HG02763 (cell line): ENCODE measurements at regions not wholly inside any gene's neighbourhood (a gene's known extent, or its start where the extent isn't known, plus 50 kb on each side); places are given as distances from the start of the nearest gene placed in this dataset.
"Not testable (repeated sequence)": the region's sequence is repeated elsewhere in the genome, so short reads cannot be mapped to it uniquely, and the experiment has no call there.

Source experiments
- ATAC-seq: cut with Tn5 transposase; IDR thresholded peaks from one replicate; pipeline ENCODE4 v1.9.1; 2021; ENCODE audit warnings: mild to moderate bottlenecking, moderate library complexity; ENCODE audit not compliant: unreplicated experiment

GRCh38 chr2:52345676-52346075 lies 1313.7 kb upstream of the NRXN1 start:
- no peak for ATAC-seq

- ATAC-seq: no peak
These were observed 1313.2 kb upstream of the NRXN1 start for GRCh38 chr2:52345082-52345481.

GRCh38 chr2:52343706-52344266 lies 1311.9 kb upstream of the NRXN1 start:
- no peak for ATAC-seq

- ATAC-seq: no peak
These were observed 1311.1 kb upstream of the NRXN1 start for GRCh38 chr2:52343010-52343409.

- ATAC-seq: no peak
These were observed 1310.5 kb upstream of the NRXN1 start for GRCh38 chr2:52342458-52342857.

GRCh38 chr2:52341732-52342131 lies 1309.8 kb upstream of the NRXN1 start:
- ATAC-seq: no peak

GRCh38 chr2:52340171-52340570 lies 1308.2 kb upstream of the NRXN1 start:
- no peak for ATAC-seq

GRCh38 chr2:52337786-52338185 lies 1305.9 kb upstream of the NRXN1 start:
- ATAC-seq: not testable (repeated sequence)

GRCh38 chr2:52336951-52337350 lies 1305.0 kb upstream of the NRXN1 start:
- no peak for ATAC-seq

- no peak for ATAC-seq
These were observed 1303.8 kb upstream of the NRXN1 start for GRCh38 chr2:52335727-52336126.

- no peak for ATAC-seq
These were observed 1302.3 kb upstream of the NRXN1 start for GRCh38 chr2:52334185-52334584.

- ATAC-seq: no peak
These were observed 1295.7 kb upstream of the NRXN1 start for GRCh38 chr2:52327641-52328040.

GRCh38 chr2:52314231-52314630 lies 1282.3 kb upstream of the NRXN1 start:
- no peak for ATAC-seq

GRCh38 chr2:52312486-52312885 lies 1280.6 kb upstream of the NRXN1 start:
- no peak for ATAC-seq

- ATAC-seq: no peak
These were observed 1279.9 kb upstream of the NRXN1 start for GRCh38 chr2:52311862-52312261.

- ATAC-seq: no peak
These were observed 1276.2 kb upstream of the NRXN1 start for GRCh38 chr2:52308156-52308555.

- ATAC-seq: no peak
These were observed 1262.7 kb upstream of the NRXN1 start for GRCh38 chr2:52294628-52295027.

- no peak for ATAC-seq
These were observed 1260.9 kb upstream of the NRXN1 start for GRCh38 chr2:52292801-52293200.

GRCh38 chr2:52289741-52290140 lies 1257.8 kb upstream of the NRXN1 start:
- no peak for ATAC-seq

- no peak for ATAC-seq
These were observed 1256.7 kb upstream of the NRXN1 start for GRCh38 chr2:52288596-52288995.

- ATAC-seq: no peak
These were observed 1238.0 kb upstream of the NRXN1 start for GRCh38 chr2:52269696-52270485.

GRCh38 chr2:52264911-52265310 lies 1233.0 kb upstream of the NRXN1 start:
- ATAC-seq: no peak

GRCh38 chr2:52264488-52264887 lies 1232.6 kb upstream of the NRXN1 start:
- no peak for ATAC-seq
